ENCODE measurements at regions not wholly inside any gene's neighbourhood (a gene's known extent, or its start where the extent isn't known, plus 50 kb on each side); places are given as distances from the start of the nearest gene placed in this dataset.

GRCh38 chr6:157761926-157762325 is 61.1 kb upstream of the SNX9 start:
- H3K4me1 Mint-ChIP-seq = peaks cover 39 to 48% of the 10 kb centered on the region in 2 experiments
- Histone ChIP-seq H2BK120ac (ENCODE audit: low read depth, low read length, poor library complexity, severe bottlenecking) (no peak overlapping the region), H3T11ph (ENCODE audit: low read length) (no peak overlapping the region), H3K9me3 (ENCODE audit: control insufficient read depth, low read depth, low read length) (no peaks in the 10 kb centered on the region), H4K8ac (replicated peaks; ENCODE audit: insufficient read length, low read depth, low read length) (no peak overlapping the region), H3K79me2 (ENCODE audit: insufficient read depth, low read length) (no peaks in the 10 kb centered on the region), H3K79me1 (ENCODE audit: insufficient read depth, low read depth, low read length, poor library complexity, severe bottlenecking) (no peaks in the 10 kb centered on the region), H4K5ac (ENCODE audit: insufficient read length, low read depth, low read length) (no peak overlapping the region), H3K27ac (ENCODE audit: insufficient read length, low read depth, low read length) (no peak overlapping the region), H4K91ac (ENCODE audit: insufficient read length, low read depth, low read length) (no peak overlapping the region), H3K9ac (ENCODE audit: extremely low read depth, insufficient read length, low read length) (no peak overlapping the region), H4K20me1 (ENCODE audit: control insufficient read depth, insufficient read depth, insufficient read length) (no peaks in the 10 kb centered on the region), H3K4me1 (ENCODE audit: insufficient read depth, low read length) (peaks cover 16% of the 10 kb centered on the region), H3K27me3 (ENCODE audit: insufficient read depth, low read length) (no peaks in the 10 kb centered on the region), H2BK5ac (ENCODE audit: insufficient read length, low read length) (no peak overlapping the region), H3K23ac (ENCODE audit: insufficient read length, low read depth, low read length) (no peak overlapping the region), H3K4me2 (ENCODE audit: insufficient read depth, insufficient read length, low read length) (no peak overlapping the region), H3K4ac (ENCODE audit: low read depth, low read length) (no peak overlapping the region), H2AK5ac (ENCODE audit: insufficient read length, low read length) (no peak overlapping the region), H2BK15ac (ENCODE audit: low read depth, low read length) (no peak overlapping the region), H3K14ac (ENCODE audit: insufficient read depth, low read length) (no peak overlapping the region; the same call in 1 of the 2 replicates), H2BK12ac (ENCODE audit: insufficient read length, low read depth, low read length) (no peak overlapping the region), H2BK20ac (ENCODE audit: low read depth, low read length, poor library complexity, severe bottlenecking) (no peak overlapping the region), H2AFZ (ENCODE audit: low read length) (no peak overlapping the region), H3K23me2 (ENCODE audit: insufficient read length, low read depth, low read length, poor library complexity, severe bottlenecking) (no peaks in the 10 kb centered on the region), H3K56ac (ENCODE audit: insufficient read length, low read depth, low read length) (no peak overlapping the region), H3K18ac (ENCODE audit: insufficient read length, low read depth, low read length) (no peak overlapping the region)
- H3K9me3 Mint-ChIP-seq = no peaks in the 10 kb centered on the region; a peak in 1 of 5 replicates
- no peak overlapping the region; a peak in 2 of 7 replicates for H3K27ac Mint-ChIP-seq
- WGBS (ENCODE audit: extremely low coverage, insufficient read length, low lambda C conversion rate) = no CpG with 5 or more reads among the region's 13 CpGs
- no peak overlapping the region for H3K4me3 Mint-ChIP-seq
- peaks cover 0 to 3% (median 0%) of the 10 kb centered on the region in 3 experiments; a peak in 1 of 7 replicates for H3K36me3 Mint-ChIP-seq (ENCODE audit: insufficient read depth in 1 of 3, low read depth in 3 of 3)
- TF ChIP-seq CTCF (conservative IDR thresholded peaks at IDR 0.05) = no peak
- no peak for DNase-seq
- H3K27me3 Mint-ChIP-seq (ENCODE audit: low read depth) = peaks cover 17% of the 10 kb centered on the region
